ENCODE measurements at regions not wholly inside any gene's neighbourhood (a gene's known extent, or its start where the extent isn't known, plus 50 kb on each side); places are given as distances from the start of the nearest gene placed in this dataset.

GRCh38 chr10:31146491-31147209 lies 115.0 kb upstream of the ZNF438 start:
- DNase-seq: no peak

- DNase-seq: no peak
Measured at GRCh38 chr10:31147210-31147608, 115.5 kb upstream of the ZNF438 start.

GRCh38 chr10:31148951-31149350 lies 117.3 kb upstream of the ZNF438 start:
- no peak for DNase-seq

GRCh38 chr10:31149835-31150512 lies 118.3 kb upstream of the ZNF438 start:
- DNase-seq: no peak

GRCh38 chr10:31151301-31151700 lies 119.6 kb upstream of the ZNF438 start:
- DNase-seq: no peak

GRCh38 chr10:31152421-31153135 lies 120.9 kb upstream of the ZNF438 start:
- no peak for DNase-seq

- no peak for DNase-seq
Measured at GRCh38 chr10:31153161-31153560, 121.5 kb upstream of the ZNF438 start.

GRCh38 chr10:31153692-31154091 lies 122.0 kb upstream of the ZNF438 start:
- no peak for DNase-seq

GRCh38 chr10:31154996-31155395 lies 123.3 kb upstream of the ZNF438 start:
- DNase-seq: no peak

GRCh38 chr10:31157123-31158010 lies 125.7 kb upstream of the ZNF438 start:
- DNase-seq: no peak

- DNase-seq: no peak
Measured at GRCh38 chr10:31158011-31158658, 126.5 kb upstream of the ZNF438 start.

- no peak for DNase-seq
Measured at GRCh38 chr10:31166606-31167005, 134.9 kb upstream of the ZNF438 start.

GRCh38 chr10:31170636-31171035 lies 139.0 kb upstream of the ZNF438 start:
- DNase-seq: no peak

- DNase-seq: no peak
Measured at GRCh38 chr10:31171402-31172083, 139.9 kb upstream of the ZNF438 start.

GRCh38 chr10:31172925-31173324 lies 141.3 kb upstream of the ZNF438 start:
- no peak for DNase-seq

- DNase-seq: no peak
Measured at GRCh38 chr10:31173752-31174151, 142.1 kb upstream of the ZNF438 start.

GRCh38 chr10:31179091-31179680 lies 139.8 kb upstream of the ZEB1 start:
- no peak for DNase-seq

- no peak for DNase-seq
Measured at GRCh38 chr10:31186225-31187000, 132.6 kb upstream of the ZEB1 start.

GRCh38 chr10:31187182-31187581 lies 131.8 kb upstream of the ZEB1 start:
- no peak for DNase-seq

- DNase-seq: no peak
Measured at GRCh38 chr10:31187607-31188210, 131.3 kb upstream of the ZEB1 start.
